ENCODE measurements at regions not wholly inside any gene's neighbourhood (a gene's known extent, or its start where the extent isn't known, plus 50 kb on each side); places are given as distances from the start of the nearest gene placed in this dataset.
A peak's percentile ranks its signal among the peaks of the same experiment; 100 is the strongest.
"Not testable (repeated sequence)": the region's sequence is repeated elsewhere in the genome, so short reads cannot be mapped to it uniquely, and the experiment has no call there.

DNA sequence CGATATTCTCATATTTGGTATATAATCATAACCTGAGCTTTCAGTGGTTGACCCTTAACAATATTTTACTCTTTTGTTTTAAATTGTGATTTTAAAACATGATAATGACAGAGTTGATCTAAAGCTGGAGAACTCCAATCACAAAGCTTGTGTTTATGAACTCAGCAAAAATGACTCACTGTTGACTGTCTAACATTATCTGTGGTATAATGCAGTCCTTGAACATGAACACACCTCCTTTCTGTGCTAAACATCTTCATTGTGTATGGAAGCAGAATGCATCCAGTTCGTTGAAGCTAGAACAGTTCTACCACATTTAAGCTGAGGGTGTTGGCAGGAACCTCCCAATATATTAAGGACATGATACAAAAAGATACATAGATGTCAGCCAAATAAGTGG is 1030.2 kb upstream of the SEMA6A start:
- no peak for DNase-seq (ENCODE audit: low read depth in 4 of 4, low spot score in 3 of 4)

- not testable (repeated sequence) for DNase-seq (ENCODE audit: low read depth in 4 of 4, low spot score in 3 of 4)
Observed at GRCh38 chr5:117599811-117600210, 1025.2 kb upstream of the SEMA6A start.

DNA sequence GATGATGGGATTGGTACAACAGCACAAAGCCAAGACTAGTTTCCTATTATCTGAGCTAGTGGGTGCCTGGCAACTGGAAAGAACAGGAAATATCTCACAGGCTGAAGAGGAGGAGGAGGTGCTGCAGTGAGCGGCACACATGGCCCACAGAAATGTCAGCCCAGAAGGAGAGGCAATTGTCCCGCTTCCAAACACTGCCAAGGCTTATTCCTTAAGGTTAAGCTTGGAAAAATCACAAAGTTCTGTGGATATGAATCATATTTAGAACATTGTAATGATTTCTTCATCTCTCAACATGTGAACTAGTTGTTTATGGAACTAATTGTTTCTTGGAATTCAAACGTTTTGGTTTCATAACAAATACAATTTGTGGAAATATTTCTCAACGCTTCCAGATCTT is 1019.5 kb upstream of the SEMA6A start:
- no peak for DNase-seq (ENCODE audit: low read depth in 4 of 4, low spot score in 3 of 4)

- peak in 1 of 4 donors; percentile 8 for DNase-seq (ENCODE audit: low read depth in 4 of 4, low spot score in 3 of 4)
Observed at GRCh38 chr5:117590944-117591343, 1016.3 kb upstream of the SEMA6A start.

GRCh38 chr5:117588611-117589010 is 1014.0 kb upstream of the SEMA6A start:
- no peak for DNase-seq (ENCODE audit: low read depth in 4 of 4, low spot score in 3 of 4)

- DNase-seq (ENCODE audit: low read depth in 4 of 4, low spot score in 3 of 4), result no peak
Observed at GRCh38 chr5:117587111-117587510, 1012.5 kb upstream of the SEMA6A start.

GRCh38 chr5:117568622-117569021 is 994.0 kb upstream of the SEMA6A start:
- DNase-seq (ENCODE audit: low read depth in 4 of 4, low spot score in 3 of 4), result no peak

DNA sequence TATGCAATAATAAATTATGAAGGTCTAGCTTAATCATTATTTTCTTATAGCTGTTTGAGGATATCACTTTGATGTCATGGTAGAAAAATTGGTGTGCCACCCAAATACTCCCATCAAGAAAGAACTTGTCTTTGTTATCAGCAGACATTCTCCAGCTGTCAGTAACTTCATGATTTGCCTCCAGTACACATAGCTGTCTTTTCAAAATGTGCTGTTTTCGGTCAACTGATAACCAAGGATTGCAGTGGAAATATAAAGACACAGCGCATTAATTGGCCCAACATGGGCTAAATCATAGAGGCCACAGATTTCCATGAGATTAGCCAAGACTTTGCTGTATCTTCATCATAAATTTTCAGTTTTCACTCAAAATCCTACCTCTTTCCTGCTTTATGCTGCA is 993.5 kb upstream of the SEMA6A start:
- no peak for DNase-seq (ENCODE audit: low read depth in 4 of 4, low spot score in 3 of 4)

DNA sequence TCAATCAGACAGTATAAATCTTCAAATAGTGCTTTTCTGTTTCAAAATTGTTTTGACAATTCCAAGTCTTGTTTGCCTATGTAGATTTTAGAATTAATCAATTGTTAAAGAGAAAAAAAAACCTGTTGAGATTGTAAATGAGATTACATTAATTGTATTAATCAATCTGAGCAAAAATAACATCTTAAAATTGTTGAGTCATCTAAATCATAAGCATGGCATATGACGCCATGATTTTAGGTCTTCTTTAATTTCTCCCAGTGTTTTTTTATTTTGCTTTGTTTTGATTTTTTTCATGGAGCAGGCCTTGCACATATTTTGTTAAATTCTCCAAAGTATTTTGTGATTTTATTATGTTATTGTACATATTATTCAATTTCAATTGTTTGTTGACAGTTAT is 988.0 kb upstream of the SEMA6A start:
- DNase-seq (ENCODE audit: low read depth in 4 of 4, low spot score in 3 of 4), result no peak

DNA sequence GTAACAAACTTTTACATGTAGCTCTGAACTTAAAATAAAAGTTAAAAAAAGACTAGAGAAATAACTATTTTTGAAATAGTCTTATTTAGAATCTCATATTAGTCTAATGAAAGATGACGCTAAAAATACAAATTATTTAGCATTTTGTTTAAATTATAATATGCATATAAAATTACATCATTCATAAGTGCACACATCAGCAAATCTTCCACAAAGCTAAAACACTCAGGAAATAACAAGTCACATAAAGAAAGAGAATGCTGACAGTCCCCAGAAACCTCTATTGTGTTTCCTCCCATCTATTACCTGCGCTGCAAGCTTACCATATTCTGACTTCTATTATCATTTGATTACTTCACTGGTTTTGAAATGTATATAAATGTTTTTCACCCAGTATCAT is 986.9 kb upstream of the SEMA6A start:
- DNase-seq (ENCODE audit: low read depth in 4 of 4, low spot score in 3 of 4), result no peak

DNA sequence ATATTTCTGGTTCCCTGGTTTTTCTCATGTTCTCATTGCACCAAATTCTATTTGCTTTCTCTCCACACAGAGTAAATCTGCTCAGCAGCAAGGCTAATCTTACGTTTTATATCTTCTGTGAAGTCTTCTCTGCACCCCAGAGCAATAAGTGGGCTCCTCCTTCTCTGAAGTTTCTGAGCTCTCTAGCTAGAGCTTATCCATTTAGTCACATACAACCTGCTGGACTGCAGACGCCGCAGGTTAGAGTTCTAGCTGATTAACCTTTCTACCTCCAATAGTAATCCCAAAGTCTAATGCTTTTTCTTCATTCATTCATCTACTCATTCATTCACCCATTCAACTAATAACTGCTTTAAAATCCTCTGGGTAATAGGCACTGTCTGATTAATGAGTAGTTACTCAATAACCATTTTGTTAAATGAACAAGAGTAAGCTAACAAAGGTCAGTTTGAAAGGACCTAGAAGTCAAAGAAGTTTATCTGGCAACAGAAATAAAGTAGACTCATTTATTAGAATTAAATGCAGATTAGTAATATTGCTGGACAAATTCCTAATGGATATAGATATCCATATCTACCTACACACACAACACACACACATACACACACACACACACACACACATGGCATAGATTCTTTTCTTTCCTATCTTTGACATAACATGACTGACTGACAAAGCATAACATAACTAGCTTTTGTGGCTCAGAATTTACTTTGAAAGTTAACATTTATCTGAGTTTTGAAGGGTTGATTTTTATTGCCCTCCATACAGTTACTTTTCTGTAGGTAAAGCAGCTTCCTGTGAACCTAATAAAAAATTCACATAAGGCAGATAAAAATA is 984.6 kb upstream of the SEMA6A start:
- DNase-seq (ENCODE audit: low read depth in 4 of 4, low spot score in 3 of 4), result no peak

- no peak for DNase-seq (ENCODE audit: low read depth in 4 of 4, low spot score in 3 of 4)
Observed at GRCh38 chr5:117551236-117551635, 976.6 kb upstream of the SEMA6A start.

DNA sequence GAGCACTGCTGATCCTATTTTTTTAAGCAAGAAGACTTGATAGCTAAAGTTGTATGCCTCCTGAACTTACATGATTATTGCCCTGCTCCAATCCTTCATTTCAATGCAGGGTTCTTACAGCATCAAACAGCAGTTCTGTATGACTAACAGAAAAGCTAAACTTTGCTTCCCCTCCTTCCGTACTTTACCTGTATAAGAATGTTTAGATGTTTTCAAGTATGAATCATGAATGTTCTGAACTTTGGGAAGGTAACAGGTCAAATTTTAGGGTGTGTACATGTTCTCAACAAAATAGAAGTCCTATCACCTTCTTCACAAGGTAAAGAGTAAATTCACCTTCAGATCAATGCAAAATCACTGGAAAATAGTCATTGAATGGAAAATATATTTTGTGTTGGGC is 972.6 kb upstream of the SEMA6A start:
- DNase-seq (ENCODE audit: low read depth in 4 of 4, low spot score in 3 of 4), result no peak

GRCh38 chr5:117539692-117540091 is 965.1 kb upstream of the SEMA6A start:
- DNase-seq (ENCODE audit: low read depth in 4 of 4, low spot score in 3 of 4), result no peak

DNA sequence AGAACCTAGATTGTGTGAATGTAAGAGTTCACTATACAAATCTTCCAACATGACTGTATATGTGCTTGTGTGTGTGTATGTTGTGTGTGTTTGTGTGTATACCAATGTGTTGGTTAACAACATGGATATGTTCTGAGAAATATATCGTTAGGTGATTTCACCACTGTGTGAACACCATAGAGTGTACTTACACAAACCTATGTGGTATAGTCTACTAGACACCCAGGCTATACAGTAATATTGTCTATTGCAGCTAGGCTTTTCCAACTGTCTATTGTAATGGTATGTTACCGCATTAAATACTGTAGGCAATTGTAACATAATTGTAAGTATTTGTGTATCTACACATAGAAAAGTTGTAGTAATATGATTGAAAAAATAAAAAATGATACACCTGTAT is 959.2 kb upstream of the SEMA6A start:
- DNase-seq (ENCODE audit: low read depth in 4 of 4, low spot score in 3 of 4), result no peak

- DNase-seq (ENCODE audit: low read depth in 4 of 4, low spot score in 3 of 4), result not testable (repeated sequence)
Observed at GRCh38 chr5:117533051-117533670, 958.5 kb upstream of the SEMA6A start.

GRCh38 chr5:117519957-117520500 is 945.4 kb upstream of the SEMA6A start:
- DNase-seq (ENCODE audit: low read depth in 4 of 4, low spot score in 3 of 4), result no peak

DNA sequence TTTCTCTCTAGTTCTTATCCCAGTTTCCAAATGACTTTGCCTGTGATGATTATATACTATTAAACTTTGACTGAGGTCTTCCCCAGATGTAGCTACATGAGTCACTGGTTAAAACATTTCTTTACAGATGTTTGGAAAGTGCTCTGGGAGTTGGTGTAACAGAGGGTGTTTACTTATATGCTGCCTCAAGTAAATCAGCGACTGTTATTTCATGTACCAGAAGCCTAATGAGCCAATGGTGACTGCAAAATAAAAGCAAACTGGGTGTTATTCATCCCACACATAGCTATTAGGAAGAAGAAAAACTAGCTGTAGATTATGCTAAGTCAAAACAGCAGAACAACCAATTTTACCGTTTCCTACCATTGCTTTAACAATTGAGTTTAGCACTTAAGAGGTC is 929.7 kb upstream of the SEMA6A start:
- DNase-seq (ENCODE audit: low read depth in 4 of 4, low spot score in 3 of 4), result no peak

- no peak for DNase-seq (ENCODE audit: low read depth in 4 of 4, low spot score in 3 of 4)
Observed at GRCh38 chr5:117497601-117498000, 923.0 kb upstream of the SEMA6A start.

- no peak for DNase-seq (ENCODE audit: low read depth in 4 of 4, low spot score in 3 of 4)
Observed at GRCh38 chr5:117496801-117497200, 922.2 kb upstream of the SEMA6A start.

- no peak for DNase-seq (ENCODE audit: low read depth in 4 of 4, low spot score in 3 of 4)
Observed at GRCh38 chr5:117494188-117494587, 919.6 kb upstream of the SEMA6A start.

GRCh38 chr5:117488976-117489500 is 914.4 kb upstream of the SEMA6A start:
- DNase-seq (ENCODE audit: low read depth in 4 of 4, low spot score in 3 of 4), result no peak

Data from left renal pelvis (tissue), 4 donors.